ENCODE measurements at regions not wholly inside any gene's neighbourhood (a gene's known extent, or its start where the extent isn't known, plus 50 kb on each side); places are given as distances from the start of the nearest gene placed in this dataset.
"Not testable (repeated sequence)": the region's sequence is repeated elsewhere in the genome, so short reads cannot be mapped to it uniquely, and the experiment has no call there.

DNA sequence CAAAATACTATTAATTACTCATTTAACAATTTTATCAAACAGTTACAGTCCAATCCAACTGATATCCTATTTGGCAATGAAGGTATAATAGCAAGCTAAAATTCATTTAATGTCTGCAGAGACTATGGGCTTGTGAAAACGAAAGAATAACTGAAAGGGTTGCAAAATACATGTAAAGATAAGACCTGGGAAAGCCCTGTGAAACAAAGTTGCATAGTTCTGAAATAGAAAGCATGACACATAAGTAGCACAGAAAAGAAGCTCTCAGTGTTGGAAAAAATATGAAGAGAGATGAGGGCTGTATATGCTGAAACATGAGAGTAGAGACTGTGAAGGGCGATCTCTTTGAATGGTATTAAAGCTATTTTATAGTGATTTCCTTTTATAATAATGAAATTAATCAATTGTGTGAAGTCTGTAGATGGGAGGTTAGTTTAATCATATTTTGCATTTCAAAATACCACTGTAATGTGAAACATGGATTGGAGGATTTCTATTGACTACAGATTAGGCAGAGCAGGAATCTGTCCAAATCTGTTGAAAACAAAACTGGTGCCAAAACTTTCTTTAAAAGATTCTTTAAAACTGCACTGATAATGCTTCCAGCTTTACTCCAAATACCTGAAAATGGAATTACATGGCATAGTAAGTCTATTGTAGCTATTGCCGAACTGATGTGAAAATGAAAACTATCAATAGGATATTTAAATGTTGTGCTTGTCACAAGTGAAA, 1518.9 kb upstream of the B3GALT2 start:
- DNase-seq = peak; percentile 4 to 8

GRCh38 chr1:194698908-194699318, 1512.5 kb upstream of the B3GALT2 start:
- DNase-seq = peak; percentile 14 to 18

DNA sequence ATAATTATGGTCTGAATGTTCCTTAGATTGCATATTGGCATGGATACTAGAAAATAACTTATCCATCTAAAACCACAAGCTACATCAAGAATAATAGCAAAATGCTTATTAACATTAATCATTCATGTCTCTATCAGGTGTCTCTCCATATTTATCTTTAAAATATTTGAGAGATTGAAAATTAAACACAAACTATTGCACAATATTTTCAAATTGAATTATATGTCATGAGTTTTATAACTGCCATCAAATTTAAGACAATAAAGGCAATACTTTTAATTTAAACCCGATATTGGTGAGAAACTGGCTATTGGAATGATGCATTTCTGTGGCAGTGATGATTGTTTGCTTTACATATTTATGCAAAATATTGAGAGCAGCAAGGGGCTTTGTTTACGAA, 1506.8 kb upstream of the B3GALT2 start:
- DNase-seq = no peak

DNA sequence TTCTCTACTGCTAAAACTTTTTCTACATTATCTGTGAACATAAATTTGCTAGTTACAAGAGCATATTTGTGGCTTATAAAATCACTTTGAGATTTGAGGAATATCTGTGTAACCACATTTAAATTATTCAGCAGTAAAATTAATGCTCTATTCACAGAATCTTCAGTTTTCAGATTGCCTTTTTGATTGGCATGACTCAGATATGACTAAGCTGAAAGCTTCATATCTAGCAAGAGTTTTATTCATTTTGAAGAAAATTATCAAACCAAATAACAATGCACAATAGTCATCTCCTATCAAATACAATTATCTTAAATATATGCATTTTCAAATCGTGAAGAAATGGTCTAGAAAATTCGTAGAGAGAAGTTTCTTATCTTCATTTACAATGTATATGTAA, 1498.2 kb upstream of the B3GALT2 start:
- DNase-seq = no peak

DNA sequence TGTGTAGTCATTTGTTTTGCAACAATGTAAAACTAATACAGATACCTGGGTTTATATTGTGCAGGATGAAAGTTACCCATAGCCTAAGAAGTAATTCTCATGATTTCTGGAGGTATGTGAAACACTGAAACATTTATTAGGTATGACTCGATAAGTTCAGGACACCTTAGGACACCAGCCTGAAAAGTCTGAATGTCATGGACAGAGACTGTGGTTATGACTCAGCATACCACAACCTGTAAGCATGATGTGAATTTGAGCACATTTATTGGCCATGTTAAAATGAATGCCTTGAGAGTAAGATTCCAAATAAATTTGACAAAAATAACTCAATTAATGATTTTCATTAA, 1471.7 kb upstream of the B3GALT2 start:
- DNase-seq = no peak

- DNase-seq = no peak
Observed at GRCh38 chr1:194654956-194655355, 1468.5 kb upstream of the B3GALT2 start.

DNA sequence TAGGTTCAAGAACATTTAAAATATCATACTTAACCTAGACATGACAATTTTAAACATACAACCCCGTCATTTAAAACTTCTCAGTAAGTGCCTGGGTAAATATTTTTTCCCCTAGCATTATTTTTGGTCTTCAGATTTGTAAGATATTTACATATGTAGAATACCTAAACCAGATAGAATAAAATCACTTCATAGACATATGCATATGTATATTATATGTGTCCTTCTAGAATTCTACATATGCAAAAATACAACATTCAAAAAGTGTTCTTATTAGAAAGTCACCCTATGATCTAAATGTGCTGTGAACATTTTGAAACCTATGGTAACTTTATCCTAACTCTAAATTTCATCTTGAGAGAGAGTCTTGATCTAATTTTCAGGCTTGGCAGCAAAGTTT, 1467.0 kb upstream of the B3GALT2 start:
- DNase-seq = no peak

DNA sequence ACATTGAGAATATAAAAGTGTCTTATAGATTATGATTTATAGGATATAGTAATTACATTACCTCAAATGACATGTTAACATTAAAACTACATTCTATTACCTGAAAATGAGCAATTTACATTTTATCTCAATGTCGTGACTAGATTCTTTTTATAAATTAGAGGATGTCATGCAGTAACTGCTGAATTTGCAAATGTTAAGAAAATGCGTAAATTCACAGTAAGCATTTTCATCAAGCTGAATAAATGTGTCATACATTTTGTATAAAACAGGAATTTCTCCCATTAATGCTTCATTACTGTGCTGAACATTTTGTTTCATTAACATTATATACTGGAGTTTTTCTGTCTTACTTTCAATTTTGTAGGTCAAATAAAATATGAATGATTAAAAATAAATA, 1460.7 kb upstream of the B3GALT2 start:
- no peak for DNase-seq

GRCh38 chr1:194644528-194644927, 1458.1 kb upstream of the B3GALT2 start:
- DNase-seq = no peak

DNA sequence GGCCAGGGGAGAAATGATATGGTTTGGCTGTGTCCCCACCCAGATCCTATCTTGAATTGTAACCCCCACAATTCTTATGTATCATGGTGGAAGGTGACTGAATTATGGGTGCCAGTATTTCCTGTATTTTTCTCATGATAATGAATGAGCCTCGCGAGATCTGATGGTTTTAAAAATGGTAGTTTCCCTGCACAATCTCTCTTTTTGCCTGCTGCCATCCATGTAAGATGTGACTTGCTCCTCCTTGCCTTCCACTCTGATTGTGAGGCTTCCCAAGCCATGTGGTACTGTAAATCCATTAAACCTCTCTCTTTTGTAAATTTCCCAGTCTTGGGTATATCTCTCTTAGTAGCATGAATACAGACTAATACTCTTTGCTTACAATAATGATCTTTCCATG, 1453.9 kb upstream of the B3GALT2 start:
- no peak for DNase-seq

DNA sequence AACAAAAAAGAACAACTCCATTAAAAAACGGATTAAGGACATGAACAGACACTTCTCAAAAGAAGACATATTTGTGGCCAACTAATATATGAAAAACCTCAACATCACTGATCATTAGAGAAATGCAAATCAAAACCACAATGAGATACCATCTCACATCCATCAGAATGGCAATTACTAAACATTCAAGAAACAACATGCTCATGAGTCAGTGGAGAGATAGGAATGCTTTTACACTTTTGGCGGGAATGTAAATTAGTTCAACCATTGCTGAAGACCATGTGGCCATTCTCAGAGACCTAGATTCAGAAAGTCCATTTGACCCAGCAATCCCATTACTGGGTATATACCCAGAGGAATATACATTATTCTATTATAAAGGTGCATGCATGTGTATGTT, 1442.6 kb upstream of the B3GALT2 start:
- DNase-seq = no peak

GRCh38 chr1:194624833-194625232, 1438.4 kb upstream of the B3GALT2 start:
- DNase-seq = no peak

DNA sequence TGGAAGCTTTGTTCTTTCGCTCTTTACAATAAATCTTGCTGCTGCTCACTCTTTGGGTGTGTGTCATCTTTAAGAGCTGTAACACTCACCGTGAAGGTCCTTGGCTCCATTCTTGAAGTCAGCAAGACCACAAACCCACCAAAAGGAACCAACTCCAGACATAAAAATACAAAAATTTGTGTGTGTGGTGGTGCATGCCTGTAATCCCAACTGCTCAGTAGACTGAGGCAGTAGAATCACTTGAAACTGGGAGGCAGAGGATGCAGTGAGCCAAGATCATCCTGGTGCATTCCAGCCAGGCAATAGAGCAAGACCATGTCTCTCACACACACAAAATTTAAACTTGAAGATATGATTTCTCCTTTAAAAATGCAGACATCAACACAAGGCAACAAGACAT, 1431.7 kb upstream of the B3GALT2 start:
- DNase-seq = no peak

GRCh38 chr1:194617272-194617671, 1430.9 kb upstream of the B3GALT2 start:
- not testable (repeated sequence) for DNase-seq

GRCh38 chr1:194616835-194617234, 1430.4 kb upstream of the B3GALT2 start:
- no peak for DNase-seq

DNA sequence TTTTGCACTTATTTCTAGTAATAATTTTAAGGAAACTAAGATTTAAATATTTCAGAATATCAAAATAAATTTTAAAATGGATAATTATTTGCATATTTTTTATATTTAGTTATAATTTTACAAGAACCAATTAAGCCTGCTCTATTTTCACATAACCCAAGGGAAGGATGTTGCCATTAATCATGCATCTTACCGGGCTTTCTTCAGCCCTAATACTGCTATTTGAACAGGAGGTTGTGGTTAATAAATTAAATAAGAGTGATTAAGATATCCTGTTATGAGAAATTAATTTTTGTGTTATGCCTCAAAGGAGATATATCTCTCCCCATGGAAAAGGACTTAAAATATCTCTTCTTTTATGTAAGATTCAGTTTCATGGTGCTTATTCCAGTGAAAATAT, 1415.8 kb upstream of the B3GALT2 start:
- DNase-seq = no peak

DNA sequence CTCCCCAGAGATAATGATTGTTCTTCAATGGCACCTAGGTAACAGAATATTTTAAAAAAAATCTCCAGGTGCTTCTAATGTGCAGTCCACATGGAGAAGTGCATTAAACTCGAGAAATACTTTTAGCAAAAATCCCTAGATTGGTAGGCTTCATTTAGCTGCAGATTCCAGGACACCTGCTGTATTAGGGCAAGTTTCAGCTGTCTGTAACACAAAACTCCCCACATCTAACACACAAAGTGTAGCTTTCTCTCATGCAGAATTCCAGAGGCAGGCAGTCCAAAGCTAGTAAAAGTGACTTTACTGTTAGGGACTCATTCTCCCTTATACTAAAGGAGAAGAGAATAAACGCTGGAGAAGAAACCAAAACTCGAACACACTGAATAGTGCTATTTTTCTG, 1414.3 kb upstream of the B3GALT2 start:
- no peak for DNase-seq

DNA sequence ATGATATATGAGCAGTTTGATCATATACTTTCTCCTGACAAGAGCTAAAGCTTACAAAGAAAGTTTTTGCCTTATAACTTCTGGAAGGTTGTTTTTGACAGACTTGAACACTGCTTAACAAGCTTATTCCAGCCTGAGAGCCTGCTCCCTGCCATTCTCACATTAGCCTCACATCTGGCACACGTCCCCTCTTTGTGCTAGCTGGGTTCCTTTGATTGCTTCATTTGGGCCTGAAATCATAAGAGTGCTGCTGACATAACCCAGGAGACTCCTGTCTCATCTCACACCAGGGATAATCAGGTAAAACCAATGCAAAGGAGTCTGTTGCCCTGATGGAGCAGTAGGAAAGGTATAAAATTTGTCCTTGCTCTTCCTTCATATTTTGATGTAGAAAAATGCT, 1411.7 kb upstream of the B3GALT2 start:
- DNase-seq = peak in 1 of 2 donors; percentile 7

DNA sequence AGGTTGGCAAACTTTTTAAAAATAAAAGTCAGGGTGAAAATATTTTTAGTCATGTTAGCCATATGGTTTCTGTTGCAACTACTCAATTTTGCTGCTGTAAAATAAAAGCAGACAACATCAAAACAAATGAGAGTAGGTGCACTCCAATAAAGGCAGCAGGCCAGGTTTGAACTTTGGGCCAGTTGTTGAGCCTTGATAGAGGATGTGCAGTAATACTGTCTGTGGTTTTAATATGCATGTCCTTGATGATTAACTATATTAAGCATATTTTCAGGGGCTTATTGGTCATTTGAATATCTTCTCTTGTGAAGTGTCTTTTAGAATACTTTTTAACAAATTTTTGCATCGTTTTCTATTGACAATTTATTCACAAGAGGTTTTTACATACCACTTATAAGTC, 1399.9 kb upstream of the B3GALT2 start:
- no peak for DNase-seq

GRCh38 chr1:194584052-194584451, 1397.6 kb upstream of the B3GALT2 start:
- no peak for DNase-seq

GRCh38 chr1:194570476-194570875, 1384.1 kb upstream of the B3GALT2 start:
- DNase-seq = peak; percentile 64 to 69

DNA sequence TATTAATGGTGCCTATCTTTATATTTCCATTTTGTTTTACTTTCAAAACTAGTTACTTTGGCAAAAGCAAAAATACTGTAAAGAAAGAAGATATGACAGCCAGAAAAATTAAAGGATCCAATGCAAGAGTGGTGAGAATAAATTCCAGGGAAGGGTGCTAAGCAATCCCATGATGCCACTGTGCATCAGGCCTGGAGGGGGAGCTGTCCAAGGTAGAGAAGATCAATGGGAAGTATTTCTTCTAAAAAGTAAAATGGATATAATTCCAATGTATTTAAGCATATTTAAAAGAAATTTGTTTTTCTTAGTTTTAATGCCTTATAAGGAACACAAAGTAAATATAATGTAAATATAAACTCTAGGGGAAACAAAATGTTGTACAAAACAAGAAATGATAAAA, 1382.2 kb upstream of the B3GALT2 start:
- no peak for DNase-seq

- DNase-seq = no peak
Observed at GRCh38 chr1:194548071-194548470, 1361.7 kb upstream of the B3GALT2 start.

GRCh38 chr1:194544012-194544411, 1357.6 kb upstream of the B3GALT2 start:
- DNase-seq = no peak
